HepG2 (cell line): ENCODE measurements at regions not wholly inside any gene's neighbourhood (a gene's known extent, or its start where the extent isn't known, plus 50 kb on each side); places are given as distances from the start of the nearest gene placed in this dataset.

Experiments
- BORCS8-MEF2B ChIP-seq: sonication (generic); formaldehyde crosslinking; IDR thresholded peaks from 2 replicates; pipeline ENCODE4 v1.8.0; 2022; ENCODE audit warnings: mild to moderate bottlenecking, missing genetic modification reagents
- DDIT3 ChIP-seq: sonication (generic); formaldehyde crosslinking; IDR thresholded peaks from 2 replicates; pipeline ENCODE4 v1.4.0; 2020; ENCODE audit warnings: mild to moderate bottlenecking, missing genetic modification reagents
- HOXA7 ChIP-seq: sonication (generic); formaldehyde crosslinking; IDR thresholded peaks from 2 replicates; pipeline ENCODE4 v1.8.1; 2022; ENCODE audit warnings: mild to moderate bottlenecking, missing genetic modification reagents, moderate library complexity
- POLR2A ChIP-seq, 2 experiments: IDR thresholded peaks; 2 replicates each; pipeline ENCODE4 v1.6.1; 2011; ENCODE audit warnings: low read depth in 2 of 2, low read length in 2 of 2, mild to moderate bottlenecking in 1 of 2, moderate library complexity in 1 of 2; ENCODE audit not compliant: insufficient read depth in 1 of 2
- RNF2 ChIP-seq: fragments of 450-650 bp; conservative IDR thresholded peaks from 2 replicates; pipeline ENCODE4 v1.6.1; 2016; ENCODE audit warnings: low read depth

- TF ChIP-seq DDIT3 (CRISPR knock-in tag) (no peak), POLR2A (IDR thresholded peaks at IDR 0.05; ENCODE audit: insufficient read depth in 1 of 2, low read depth in 2 of 2, low read length in 2 of 2) (no peak), HOXA7 (CRISPR knock-in tag) (no peak), RNF2 (no peak), BORCS8-MEF2B (CRISPR knock-in tag) (no peak)
Observed at GRCh38 chr6:6529275-6529674, 59.2 kb upstream of the LY86 start.
